ENCODE measurements at regions not wholly inside any gene's neighbourhood (a gene's known extent, or its start where the extent isn't known, plus 50 kb on each side); places are given as distances from the start of the nearest gene placed in this dataset.

- no peaks in the 10 kb centered on the region for H3K27me3 Mint-ChIP-seq (ENCODE audit: insufficient read depth, low read depth, poor library complexity)
- Histone ChIP-seq H3K4me3 (no peak overlapping the region), H3K79me2 (replicated peaks; ENCODE audit: insufficient read depth) (no peaks in the 10 kb centered on the region), H3K4me1 (ENCODE audit: insufficient read depth) (no peaks in the 10 kb centered on the region), H3K27me3 (ENCODE audit: insufficient read depth) (no peaks in the 10 kb centered on the region), H3K9me2 (ENCODE audit: insufficient read depth) (peaks cover 3% of the 10 kb centered on the region; the same call in 1 of the 2 replicates), H3K36me3 (ENCODE audit: insufficient read depth) (no peaks in the 10 kb centered on the region), H3F3A (replicated peaks; ENCODE audit: low read depth) (no peaks in the 10 kb centered on the region), H3K4me2 (no peak overlapping the region), H2AFZ (no peak overlapping the region), H4K20me1 (replicated peaks; ENCODE audit: insufficient read depth) (no peaks in the 10 kb centered on the region), H3K27ac (ENCODE audit: low read depth) (no peak overlapping the region)
- H3K4me3 Mint-ChIP-seq, result no peak overlapping the region
- H3K27ac Mint-ChIP-seq, result no peak overlapping the region
- H3K4me1 Mint-ChIP-seq, result no peaks in the 10 kb centered on the region; the same call in 2 of the 3 replicates
- ATAC-seq (no peak), DNase-seq (ENCODE audit: low spot score) (no peak)
- TF ChIP-seq NANOG (IDR thresholded peaks at IDR 0.05; ENCODE audit: borderline replicate concordance), result no peak
- H3K9me3 Mint-ChIP-seq, result no peaks in the 10 kb centered on the region
- H3K36me3 Mint-ChIP-seq (ENCODE audit: low read depth), result no peaks in the 10 kb centered on the region
These were observed 869.5 kb upstream of the SOX9 start for GRCh38 chr17:71251276-71251675.

DNA sequence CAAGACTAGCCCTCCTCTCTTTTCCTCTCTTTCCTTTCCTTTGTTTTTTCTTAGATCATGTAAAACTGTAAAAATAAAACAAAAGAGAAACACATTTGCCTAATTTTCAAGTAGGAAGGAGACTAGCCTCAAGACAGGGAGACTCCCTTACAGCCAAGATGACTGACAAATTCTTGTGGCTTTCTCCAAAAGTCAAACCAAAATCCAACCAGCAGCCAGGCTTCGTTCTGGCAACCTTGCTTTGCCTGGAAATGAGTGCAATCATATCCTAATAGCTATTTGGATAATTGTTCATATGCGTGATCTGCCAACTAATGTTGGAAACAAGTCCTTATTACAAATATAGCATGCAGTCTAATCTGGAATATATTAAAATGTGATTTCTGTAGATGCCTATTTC, 868.9 kb upstream of the SOX9 start:
- Histone ChIP-seq H2AFZ (no peak overlapping the region), H4K20me1 (replicated peaks; ENCODE audit: insufficient read depth) (no peaks in the 10 kb centered on the region), H3K4me3 (no peak overlapping the region), H3K27ac (ENCODE audit: low read depth) (no peak overlapping the region), H3F3A (replicated peaks; ENCODE audit: low read depth) (no peaks in the 10 kb centered on the region), H3K79me2 (replicated peaks; ENCODE audit: insufficient read depth) (no peaks in the 10 kb centered on the region), H3K4me2 (no peak overlapping the region), H3K9me2 (ENCODE audit: insufficient read depth) (peaks cover 3% of the 10 kb centered on the region; the same call in 1 of the 2 replicates), H3K27me3 (ENCODE audit: insufficient read depth) (no peaks in the 10 kb centered on the region), H3K36me3 (ENCODE audit: insufficient read depth) (no peaks in the 10 kb centered on the region), H3K4me1 (ENCODE audit: insufficient read depth) (no peaks in the 10 kb centered on the region)
- no peaks in the 10 kb centered on the region for H3K27me3 Mint-ChIP-seq (ENCODE audit: insufficient read depth, low read depth, poor library complexity)
- H3K36me3 Mint-ChIP-seq (ENCODE audit: low read depth), result no peaks in the 10 kb centered on the region
- no peaks in the 10 kb centered on the region for H3K9me3 Mint-ChIP-seq
- DNase-seq (ENCODE audit: low spot score) (no peak), ATAC-seq (no peak)
- TF ChIP-seq STAT1 (IDR thresholded peaks at IDR 0.05; ENCODE audit: unreplicated experiment) (no peak), REST (IDR thresholded peaks at IDR 0.05; ENCODE audit: unreplicated experiment) (no peak), POLR2AphosphoS5 (IDR thresholded peaks at IDR 0.05; ENCODE audit: low read depth) (no peak), EZH2 (IDR thresholded peaks at IDR 0.05; ENCODE audit: low read depth, unreplicated experiment) (no peak)
- no peak overlapping the region for H3K27ac Mint-ChIP-seq
- no peaks in the 10 kb centered on the region; the same call in 2 of the 3 replicates for H3K4me1 Mint-ChIP-seq
- H3K4me3 Mint-ChIP-seq, result no peak overlapping the region

- no peak overlapping the region for H3K4me3 Mint-ChIP-seq
- H3K36me3 Mint-ChIP-seq (ENCODE audit: low read depth), result no peaks in the 10 kb centered on the region; the same call in 2 of the 3 replicates
- H3K9me2 ChIP-seq (ENCODE audit: insufficient read depth), result peaks cover 3% of the 10 kb centered on the region; the same call in 1 of the 2 replicates
- no peak overlapping the region for H3K27ac Mint-ChIP-seq
- H3F3A ChIP-seq (replicated peaks; ENCODE audit: low read depth), result no peaks in the 10 kb centered on the region
- no peaks in the 10 kb centered on the region for H3K79me2 ChIP-seq (replicated peaks; ENCODE audit: insufficient read depth)
- no peaks in the 10 kb centered on the region for H4K20me1 ChIP-seq (replicated peaks; ENCODE audit: insufficient read depth)
- DNase-seq (ENCODE audit: low spot score), result no peak
- no peaks in the 10 kb centered on the region for H3K27me3 ChIP-seq (ENCODE audit: insufficient read depth)
- no peaks in the 10 kb centered on the region for H3K9me3 Mint-ChIP-seq
- no peaks in the 10 kb centered on the region; the same call in 2 of the 3 replicates for H3K4me1 Mint-ChIP-seq
- H2AFZ ChIP-seq, result no peak overlapping the region
- no peak overlapping the region for H3K27ac ChIP-seq (ENCODE audit: low read depth)
- H3K4me1 ChIP-seq (ENCODE audit: insufficient read depth), result no peaks in the 10 kb centered on the region
- no peaks in the 10 kb centered on the region for H3K27me3 Mint-ChIP-seq (ENCODE audit: insufficient read depth, low read depth, poor library complexity)
- H3K4me3 ChIP-seq, result no peak overlapping the region
- no peaks in the 10 kb centered on the region for H3K36me3 ChIP-seq (ENCODE audit: insufficient read depth)
- ATAC-seq, result no peak
- no peak overlapping the region for H3K4me2 ChIP-seq
- TF ChIP-seq STAT1 (IDR thresholded peaks at IDR 0.05; ENCODE audit: unreplicated experiment) (no peak), CREB1 (CRISPR knock-in tag; IDR thresholded peaks at IDR 0.05; ENCODE audit: low read depth) (no peak), REST (IDR thresholded peaks at IDR 0.05; ENCODE audit: unreplicated experiment) (no peak)
These were observed 868.4 kb upstream of the SOX9 start for GRCh38 chr17:71252436-71252835.

Measured in GM23338 (cell line).